Kidney glomerular epithelial cell (primary cell): ENCODE measurements at regions not wholly inside any gene's neighbourhood (a gene's known extent, or its start where the extent isn't known, plus 50 kb on each side); places are given as distances from the start of the nearest gene placed in this dataset.

Experiments used
- DNase-seq: peaks from one replicate; lab custom pipeline; 2025; lab: John Stamatoyannopoulos, UW

DNA sequence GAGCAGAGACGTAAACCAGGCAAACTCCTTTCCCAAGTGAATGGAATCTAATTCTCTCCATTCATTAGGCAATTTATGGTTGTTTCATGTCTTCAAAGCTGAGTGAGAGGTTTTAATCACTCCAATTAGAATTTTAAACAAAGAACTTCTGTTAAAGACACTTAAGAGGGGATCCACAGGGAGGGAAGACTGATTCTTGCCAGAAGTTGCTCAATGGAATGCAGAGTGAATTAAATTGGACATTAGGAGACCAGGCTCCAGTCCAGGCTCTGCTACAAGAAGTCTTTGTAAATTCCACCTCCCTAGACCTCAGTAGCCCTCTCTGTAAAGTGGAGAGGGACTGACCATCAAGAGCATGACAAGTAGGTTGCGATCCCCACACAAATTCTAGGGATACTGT lies 130.7 kb upstream of the TMEM72 start:
- no peak for DNase-seq

DNA sequence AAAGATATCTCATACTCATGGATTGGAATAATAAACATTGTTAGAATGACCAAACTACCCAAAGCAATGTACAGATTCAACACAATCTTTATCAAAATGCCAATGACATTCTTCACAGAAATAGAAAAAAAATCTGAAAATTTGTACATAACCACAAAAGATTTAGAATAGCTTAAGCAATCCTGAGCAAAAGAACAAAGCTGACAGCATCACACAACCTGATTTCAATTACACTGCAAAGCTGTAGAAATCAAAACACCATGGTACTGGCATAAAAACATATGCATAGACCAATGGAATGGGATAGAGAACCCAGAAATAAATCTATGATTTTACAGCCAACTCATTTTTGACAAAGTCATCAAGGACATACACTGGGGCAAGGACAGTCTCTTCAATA lies 130.0 kb upstream of the TMEM72 start:
- no peak for DNase-seq

DNA sequence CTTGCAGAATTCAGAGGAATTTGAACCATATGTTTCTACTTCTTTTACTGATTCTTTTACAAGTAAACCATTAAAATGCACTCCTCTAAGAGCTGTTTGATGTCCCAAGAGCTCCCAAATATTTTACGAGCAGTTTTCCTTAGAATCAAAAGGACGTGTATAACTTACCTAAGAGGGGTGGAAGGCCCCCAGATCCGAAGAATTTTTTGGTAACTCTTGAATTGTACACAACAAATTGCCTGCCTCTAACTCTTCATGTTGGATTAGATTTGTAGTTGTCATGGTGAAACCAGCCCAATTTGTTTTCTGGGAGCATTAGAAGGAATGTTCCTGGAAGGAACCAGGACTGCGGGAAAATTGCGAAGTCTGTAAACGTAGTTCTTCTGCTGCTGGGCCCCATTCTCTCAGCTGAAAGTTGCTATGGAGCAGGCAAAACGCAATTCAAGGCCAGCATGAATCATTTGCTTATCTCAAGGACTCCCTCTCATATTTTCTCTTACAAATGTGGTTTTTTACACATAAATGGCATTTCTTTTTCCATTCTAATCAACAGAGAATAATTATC lies 124.8 kb upstream of the TMEM72 start:
- DNase-seq, result no peak

DNA sequence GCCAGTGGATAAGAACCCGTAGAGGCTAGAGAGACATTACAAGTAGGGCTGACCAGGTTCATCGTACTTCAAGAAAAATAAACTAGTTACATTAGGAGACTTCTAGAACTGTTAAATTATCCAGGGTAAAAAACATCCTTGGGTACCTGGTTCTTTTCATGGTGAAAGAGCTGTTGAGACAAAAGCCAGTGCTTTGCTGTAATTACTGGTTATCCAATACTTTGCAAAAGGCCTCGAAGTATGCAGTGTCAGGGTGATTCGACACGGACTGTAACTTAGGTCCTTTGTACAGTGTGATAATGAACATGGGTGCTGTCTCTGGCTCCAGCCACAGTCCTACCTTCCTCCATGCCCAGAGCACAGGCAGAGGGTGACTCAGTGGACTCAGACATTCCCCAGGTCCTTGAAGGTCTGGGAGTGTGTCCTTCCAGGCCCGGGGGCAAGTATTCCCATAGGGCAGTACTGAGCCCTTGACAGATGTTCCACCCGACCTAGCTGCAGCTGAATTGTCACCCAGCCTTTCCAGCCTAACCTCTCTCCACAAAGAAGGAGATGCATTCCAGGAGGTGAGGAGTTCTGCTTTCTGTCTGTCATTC lies 123.6 kb upstream of the TMEM72 start:
- DNase-seq, result no peak

DNA sequence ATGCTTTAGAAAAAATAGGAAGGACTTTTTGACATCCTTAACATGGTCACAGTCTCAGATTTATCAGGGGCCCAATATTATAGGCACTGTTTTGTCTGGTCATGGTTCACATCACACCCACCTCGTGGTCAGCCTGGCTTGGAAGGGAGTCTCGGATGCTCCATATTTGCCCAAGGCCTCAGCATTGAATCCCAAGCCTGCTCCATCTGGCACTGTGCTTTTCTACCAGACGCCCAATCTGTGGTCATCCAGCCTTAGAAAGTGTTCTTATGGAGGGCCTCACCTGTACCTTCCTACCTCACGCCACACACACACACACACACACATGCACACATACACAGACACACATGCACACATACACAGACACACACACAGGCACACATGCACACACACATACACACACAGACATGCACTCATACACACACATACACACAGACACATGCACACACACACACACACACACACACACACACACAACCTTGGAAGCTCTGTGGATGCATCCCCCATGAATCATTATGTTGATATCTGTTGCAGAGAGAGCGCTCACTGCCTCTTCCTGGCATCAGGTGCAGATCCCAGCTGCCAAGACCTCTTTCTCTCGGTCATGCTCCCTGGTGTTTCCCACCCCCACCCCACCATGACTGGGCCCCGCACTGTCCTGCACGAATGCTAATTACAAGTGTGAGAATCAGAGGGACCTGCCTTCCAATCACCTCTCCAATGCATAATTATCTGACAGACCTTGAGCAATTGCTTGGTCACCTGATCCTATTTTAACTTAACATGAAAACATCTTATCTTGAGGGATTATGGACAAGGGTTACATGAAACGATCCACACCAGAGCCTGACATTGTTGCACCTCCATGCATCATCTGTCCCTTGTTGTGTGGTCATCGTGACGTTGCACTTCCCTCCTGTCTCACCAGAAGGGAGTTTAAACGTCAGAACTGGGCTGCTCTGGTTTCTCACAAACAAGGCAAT lies 122.7 kb upstream of the TMEM72 start:
- no peak for DNase-seq

DNA sequence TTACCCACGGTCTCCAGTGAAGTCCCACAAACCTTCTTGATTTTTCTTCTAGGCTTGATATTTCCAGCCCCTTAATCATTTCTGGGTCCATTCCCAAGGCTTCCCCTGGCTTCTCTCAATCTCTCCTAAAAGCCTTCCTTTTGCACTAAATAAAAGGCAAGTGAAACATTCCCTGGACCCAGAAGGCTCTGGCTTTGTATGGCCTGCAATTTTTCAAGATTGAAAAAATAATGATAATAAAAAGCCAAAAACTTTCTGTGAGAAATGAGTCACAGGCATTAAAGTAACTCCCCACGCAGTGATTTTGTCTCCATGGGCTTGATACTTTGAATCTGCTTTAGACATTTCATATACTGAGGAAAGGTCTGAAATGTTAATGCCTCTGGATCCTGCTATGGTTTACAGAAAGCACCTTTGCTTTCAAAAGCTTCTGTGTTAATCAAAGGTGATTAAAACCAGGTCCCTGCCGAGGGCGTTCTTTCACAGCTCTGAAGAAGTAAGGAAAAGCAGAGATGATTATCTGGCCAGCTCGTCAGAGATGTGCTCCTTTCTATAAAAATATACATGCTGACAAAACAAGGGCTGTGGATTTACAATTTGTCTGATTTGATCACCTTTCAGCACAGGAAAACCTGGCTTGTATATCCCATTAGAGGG lies 118.9 kb upstream of the TMEM72 start:
- no peak for DNase-seq

DNA sequence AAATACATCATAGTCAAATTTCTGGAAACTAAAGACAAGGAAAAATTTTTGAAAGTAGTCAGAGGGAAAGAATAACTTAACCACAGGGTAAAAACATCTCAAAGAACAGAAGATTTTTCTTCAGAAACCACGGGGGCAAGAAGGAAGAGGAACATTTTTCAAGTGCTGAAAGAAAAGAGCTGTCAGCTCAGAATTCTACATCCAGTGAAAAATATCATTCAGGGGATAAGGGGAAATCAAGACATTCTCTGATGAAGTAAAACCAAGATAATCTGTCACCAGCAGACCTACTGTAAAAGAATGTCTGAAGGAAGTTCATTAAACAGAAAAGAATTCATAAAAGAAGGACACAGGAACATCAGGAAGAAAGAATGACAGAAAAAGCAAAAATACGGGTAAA lies 111.2 kb upstream of the TMEM72 start:
- peak; percentile 17 for DNase-seq

DNA sequence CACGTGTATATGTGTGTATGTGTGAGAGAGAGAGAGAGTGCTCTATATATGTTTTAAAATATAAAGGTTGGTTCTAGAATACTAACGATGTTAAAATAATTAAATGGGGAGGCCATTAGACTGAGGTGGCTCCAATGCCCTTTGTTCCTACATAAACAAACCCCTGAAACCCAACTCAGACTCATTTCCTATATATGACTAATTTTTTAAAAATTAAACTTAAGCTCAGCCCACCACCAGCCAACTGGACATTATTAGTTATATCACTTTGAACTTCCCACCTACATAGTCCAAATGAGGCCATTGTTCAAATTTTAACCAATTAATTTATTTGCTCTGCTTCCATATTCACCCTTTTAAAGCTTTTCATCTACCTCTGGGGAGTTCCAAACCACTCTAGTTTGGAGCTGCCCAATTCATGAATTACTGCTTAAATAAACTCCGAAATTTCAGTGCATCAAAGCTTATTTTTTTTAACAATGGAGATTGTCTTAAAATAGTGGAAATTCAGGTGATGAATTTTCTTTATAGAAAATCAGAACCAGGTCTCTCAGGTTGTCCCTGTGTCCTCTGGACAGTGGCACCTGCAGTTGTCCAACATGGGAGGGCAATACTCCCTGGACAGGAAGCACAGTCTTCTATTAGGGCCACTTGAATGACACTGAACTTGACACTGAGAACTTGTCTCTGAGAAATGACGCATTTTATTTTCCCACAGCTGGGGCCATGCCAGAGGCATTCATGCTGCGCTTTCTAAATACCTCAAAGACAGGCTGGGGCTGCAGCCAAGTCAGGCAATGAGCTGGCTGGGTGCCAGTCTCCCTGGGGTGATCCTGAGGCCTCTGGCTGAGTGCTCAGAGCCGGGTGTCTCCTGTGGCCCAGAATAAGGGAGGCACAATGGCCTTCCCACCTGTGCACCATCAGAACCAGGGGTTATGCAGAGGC lies 109.5 kb upstream of the TMEM72 start:
- peak; percentile 92 for DNase-seq

DNA sequence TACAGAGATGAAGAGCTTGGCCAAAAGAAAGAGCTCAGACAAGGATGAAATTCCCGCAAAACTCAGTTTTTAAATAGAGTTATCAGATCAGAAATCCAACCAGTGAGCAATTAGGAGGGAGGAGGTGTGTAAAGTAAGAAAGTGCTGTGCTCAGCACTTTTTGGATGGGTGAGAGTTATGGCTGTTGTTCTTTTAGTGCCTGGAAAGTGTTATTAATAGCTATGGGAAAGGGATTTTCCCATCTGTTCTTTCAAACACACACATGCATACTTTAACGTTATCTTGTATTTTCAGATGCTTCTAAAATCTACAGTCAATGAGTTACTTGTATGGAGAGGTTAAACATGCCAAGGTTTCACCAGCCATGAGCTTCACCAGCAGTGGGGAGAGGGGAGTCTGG lies 107.3 kb upstream of the TMEM72 start:
- DNase-seq, result no peak

DNA sequence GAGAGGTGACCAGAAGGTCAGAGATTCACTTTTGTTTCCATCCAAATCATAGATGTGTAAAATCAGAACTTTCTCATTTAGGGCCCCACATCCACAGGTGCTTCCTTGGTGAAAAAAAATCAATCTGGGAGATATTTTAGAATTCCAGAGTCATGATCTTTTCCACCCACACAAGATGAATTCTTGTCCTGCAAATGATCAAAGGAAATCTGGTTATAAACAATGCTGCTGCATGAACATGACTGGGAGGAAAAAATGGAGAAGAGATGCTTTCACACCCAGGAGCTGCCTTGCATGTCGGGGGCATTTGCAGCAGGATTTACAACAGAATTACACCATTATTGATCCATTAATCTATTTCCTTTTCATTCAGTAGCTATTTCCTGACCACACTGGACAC lies 106.5 kb upstream of the TMEM72 start:
- no peak for DNase-seq

DNA sequence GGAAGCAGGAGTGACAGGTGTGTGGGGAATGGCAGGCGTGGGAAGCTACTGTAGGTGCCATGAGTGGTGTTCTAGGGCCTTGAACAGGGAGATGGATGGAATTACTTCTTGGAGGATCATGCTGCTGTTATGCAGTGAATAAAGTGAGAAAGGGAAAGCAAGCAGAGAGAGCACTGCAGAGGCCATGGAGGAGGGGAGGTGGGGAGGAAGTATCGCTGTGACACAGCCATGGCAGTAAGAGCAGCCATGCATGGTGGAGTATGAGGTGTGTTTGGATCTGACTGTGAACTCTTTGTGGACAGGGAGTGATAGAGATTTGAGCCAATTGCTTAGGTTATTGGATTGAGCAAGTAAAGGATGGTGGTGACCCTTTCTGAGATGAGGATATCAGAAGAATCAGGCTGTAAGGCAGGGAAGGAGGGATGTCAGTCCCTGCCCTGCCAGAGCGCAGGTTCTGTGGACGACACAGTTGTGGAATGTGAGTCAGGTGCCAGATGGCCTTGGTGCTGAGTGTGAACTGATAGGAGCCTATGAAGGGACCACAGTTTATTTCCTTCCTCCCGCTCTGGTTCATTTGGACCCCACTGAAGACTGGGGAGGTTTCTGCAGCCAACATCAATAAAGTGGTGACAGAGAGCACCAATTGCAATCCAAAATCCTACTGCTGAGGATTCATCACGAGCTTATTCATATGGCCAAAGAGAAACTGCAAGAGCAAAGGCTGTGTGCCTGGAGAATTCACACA lies 105.5 kb upstream of the TMEM72 start:
- DNase-seq, result no peak

DNA sequence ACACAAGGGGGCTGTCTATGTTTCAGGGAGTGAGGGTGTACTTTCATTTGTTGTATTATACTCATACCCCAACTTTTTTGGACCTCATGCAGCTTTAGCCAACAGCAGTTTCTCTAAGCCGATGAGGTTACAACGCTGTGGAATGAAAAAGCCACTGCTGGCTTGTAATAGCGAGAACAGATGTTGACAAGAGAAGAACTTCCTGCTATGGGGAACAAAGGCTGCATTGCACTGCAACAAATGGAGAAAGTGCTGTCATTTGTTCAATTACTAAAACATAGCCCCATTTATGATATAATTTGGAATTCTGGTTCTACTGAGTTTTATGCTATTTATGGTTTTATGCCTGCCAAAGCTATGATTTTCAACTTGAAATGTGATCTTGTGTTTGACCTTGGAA lies 104.2 kb upstream of the TMEM72 start:
- DNase-seq, result no peak

DNA sequence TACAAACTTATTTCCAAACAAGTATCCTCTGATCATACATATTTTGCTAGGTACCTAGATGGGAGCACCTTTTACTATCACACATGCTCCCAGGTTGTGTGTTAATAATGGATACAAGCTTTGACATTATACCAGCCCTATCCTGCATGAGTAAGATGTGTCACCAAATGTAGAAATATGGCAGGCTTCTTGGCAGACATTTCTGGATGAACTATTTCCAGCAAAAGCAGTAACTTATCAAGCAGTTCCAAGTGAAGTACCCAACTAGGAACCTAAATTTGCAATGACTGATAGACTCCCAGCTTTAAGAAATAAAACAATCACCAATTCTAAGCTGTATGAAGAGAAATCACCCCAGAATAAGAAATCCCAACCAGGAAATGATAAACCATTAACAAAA lies 103.7 kb upstream of the TMEM72 start:
- DNase-seq, result no peak

DNA sequence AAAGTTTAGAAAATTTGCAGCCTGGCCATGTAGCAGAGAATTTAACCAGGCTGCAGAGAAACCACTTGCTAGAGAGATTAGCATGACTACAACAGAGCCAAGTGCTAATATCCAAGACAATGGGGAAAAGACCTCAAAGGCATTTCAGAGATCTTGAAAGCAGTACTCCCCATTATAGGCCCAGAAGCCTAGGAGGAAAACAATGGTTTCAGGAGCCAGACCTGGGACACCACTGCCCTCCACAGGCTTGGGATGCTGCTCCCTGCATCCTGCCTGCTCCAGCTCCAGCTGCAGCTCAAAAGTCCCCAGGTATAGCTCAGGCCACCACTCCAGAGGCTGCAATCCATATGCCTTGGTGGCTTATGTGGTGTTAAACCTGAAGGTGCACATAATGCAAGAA lies 101.5 kb upstream of the TMEM72 start:
- DNase-seq, result no peak

DNA sequence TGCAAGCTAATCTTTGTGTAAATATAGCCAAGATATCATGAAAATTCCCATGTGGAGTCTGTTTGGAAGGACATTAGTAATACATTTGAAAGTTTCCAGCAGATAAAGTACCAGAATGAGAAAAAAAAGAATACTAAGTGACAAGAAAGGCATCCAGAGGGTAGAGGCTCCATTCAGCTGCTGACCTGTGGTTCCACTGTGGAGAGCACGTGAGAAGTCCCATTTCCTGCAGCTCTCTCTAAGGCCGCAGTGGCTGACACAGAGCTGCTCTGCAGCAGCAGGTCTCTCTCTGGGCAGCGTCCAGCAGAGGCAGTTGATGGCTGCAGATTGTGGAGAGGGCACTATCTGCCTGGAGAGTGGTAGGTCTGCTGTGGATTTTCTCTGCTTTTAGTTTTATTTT lies 100.1 kb upstream of the TMEM72 start:
- DNase-seq, result no peak

DNA sequence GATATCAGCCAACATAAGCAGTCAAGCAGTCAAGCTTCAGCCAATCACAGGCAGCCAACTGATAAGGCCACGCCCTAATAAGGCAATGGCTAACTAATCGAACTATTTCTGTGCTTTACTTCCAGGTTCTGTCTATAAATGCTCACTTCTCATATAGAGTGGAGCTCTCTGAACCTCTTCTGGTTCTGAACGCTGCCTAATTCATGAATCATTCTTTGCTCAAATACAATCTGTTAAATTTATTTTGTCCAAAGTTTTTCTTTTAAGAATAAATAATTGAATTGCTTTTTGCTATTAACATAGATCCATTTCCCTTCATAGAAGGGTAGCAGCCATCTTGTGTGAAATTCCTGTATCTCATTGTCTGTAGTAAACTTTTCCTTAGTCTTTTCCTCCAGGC lies 97.9 kb upstream of the TMEM72 start:
- no peak for DNase-seq

DNA sequence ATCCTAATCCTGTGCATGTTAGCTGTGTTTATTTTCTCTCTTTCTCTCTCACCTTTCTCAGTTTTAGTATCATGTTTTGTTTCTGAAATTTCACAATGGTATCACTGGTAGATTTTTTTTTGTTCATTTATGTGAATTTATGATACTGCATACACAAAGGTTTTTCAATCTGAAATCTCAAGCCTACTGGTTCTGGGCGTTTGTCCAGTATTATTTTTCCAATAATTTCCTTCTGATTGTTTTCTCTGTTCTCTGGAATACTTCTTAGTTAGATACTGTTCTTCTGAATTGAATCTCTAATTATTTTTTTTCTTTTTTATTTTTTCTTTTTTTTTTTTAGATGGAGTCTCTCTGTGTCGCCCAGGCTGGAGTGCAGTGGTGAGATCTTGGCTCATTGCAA lies 96.2 kb upstream of the TMEM72 start:
- DNase-seq, result no peak

DNA sequence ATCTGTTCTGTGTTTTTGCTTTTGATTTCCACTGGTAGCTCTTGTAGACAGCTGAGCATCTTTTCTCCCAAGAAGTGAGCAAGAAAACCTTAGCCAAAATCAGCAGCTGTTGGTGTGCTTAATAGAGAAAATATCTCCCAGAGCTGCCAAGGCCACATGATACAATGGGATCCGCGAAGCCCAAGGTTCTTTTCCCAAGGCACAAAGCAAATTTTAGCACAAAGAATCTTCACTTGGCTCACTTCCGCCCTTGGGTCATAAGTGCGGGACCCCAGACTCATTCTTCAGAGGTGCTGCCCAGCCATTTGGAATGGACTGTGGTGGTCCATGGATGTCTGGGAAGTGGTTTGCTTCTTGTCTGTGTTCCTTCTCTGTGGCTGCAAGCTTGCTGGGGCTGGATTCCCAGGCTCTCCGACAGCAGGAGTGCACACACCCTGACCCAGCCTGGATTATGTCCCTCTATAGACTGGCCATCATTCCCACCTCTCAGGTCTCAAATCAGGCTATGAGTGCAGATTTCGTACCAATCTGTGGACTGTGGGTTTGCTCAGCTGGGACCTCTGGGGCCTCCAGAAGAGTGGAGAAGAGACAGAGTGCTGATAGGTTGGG lies 93.0 kb upstream of the TMEM72 start:
- no peak for DNase-seq

DNA sequence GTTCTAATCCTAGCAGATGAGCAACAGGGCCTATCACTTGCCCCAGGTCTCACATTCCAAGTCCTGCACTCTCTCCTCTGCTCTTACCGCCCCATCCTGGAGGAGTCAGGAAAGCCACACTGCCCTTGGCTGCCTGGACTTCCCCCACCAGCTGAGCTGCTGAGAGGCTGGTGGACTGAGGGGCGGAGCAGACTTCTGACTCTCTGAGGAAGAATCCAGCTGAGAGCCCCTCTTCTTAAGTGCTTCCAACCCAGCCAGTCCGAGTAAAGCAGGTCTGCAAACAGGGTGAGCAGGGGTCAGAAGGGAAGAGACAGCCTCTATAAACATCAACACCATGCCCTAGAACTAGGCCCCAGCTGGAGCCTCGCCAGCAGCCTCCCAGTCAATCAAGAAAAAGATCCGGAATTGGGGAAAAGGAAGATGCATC lies 92.4 kb upstream of the TMEM72 start:
- no peak for DNase-seq

DNA sequence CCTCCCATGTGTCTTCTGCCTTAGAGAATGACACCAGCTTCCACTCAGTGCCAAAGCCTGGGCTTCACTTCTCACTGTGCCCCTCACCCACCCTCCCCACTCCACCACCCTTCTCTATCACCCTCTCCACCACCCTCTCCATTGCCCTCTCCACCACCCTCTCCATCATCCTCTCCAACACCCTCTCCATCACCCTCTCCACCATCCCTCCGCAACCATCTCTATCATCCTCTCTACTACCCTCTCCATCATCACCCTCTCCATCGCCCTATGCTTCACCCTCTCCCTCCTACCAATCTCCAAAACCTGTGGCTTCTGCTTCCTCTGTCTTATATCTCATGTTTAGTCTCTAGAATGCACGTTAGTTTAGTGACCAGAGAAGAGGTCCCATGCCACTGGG lies 91.0 kb upstream of the TMEM72 start:
- no peak for DNase-seq
